Activated B cell treated with CpG ODN at 0.5 μM for 24 hours (primary cell): ENCODE measurements at regions not wholly inside any gene's neighbourhood (a gene's known extent, or its start where the extent isn't known, plus 50 kb on each side); places are given as distances from the start of the nearest gene placed in this dataset.

Experiments
- ATAC-seq: fragments of 200-7000 bp; cut with Tn5 transposase; one replicate; pipeline ENCODE4 v1.10.0; 2021; ENCODE audit warnings: low read depth, mild to moderate bottlenecking, moderate library complexity
- CTCF ChIA-PET: fragments of 350-600 bp; sonication (Branson Sonifier 250); formaldehyde crosslinking; loops from one replicate; lab custom pipeline; 2021; ENCODE audit warnings: antibody characterized with exemption; lab: Charles Lee
- POLR2A ChIA-PET: fragments of 350-600 bp; sonication (Branson Sonifier 250); formaldehyde crosslinking; loops from one replicate; lab custom pipeline; 2021; ENCODE audit warnings: antibody characterized with exemption; lab: Charles Lee
- DNase-seq: peaks from one replicate; pipeline ENCODE4 v3.0.0; 2022
- H3K27ac Mint-ChIP-seq: one replicate; pipeline ENCODE4 v1.8.0; 2020; ENCODE audit warnings: mixed read lengths
- H3K27me3 Mint-ChIP-seq: one replicate; pipeline ENCODE4 v1.8.0; 2021; ENCODE audit warnings: mixed read lengths
- H3K36me3 Mint-ChIP-seq: one replicate; pipeline ENCODE4 v1.8.0; 2021; ENCODE audit warnings: low read depth, mixed read lengths
- H3K4me1 Mint-ChIP-seq: one replicate; pipeline ENCODE4 v1.8.0; 2021; ENCODE audit warnings: mixed read lengths
- H3K4me3 Mint-ChIP-seq: one replicate; pipeline ENCODE4 v1.8.0; 2020; ENCODE audit warnings: mild to moderate bottlenecking, mixed read lengths
- H3K9me3 Mint-ChIP-seq: one replicate; pipeline ENCODE4 v1.8.0; 2020; ENCODE audit warnings: mixed read lengths
- CTCF ChIP-seq: fragments of 200-600 bp; IDR thresholded peaks from one replicate; pipeline ENCODE4 v1.8.0; 2022; ENCODE audit warnings: antibody characterized with exemption, mild to moderate bottlenecking
- intact Hi-C: fragments of 100-400 bp; cut with micrococcal nuclease; formaldehyde crosslinking; loops from one replicate; pipeline ENCODE4 v1.15.1; 2024

GRCh38 chr14:76613616-76614015 is 147.7 kb upstream of the VASH1 start:
- peaks cover 11% of the 10 kb centered on the region for H3K27me3 Mint-ChIP-seq
- no peak for ATAC-seq
- intact Hi-C loops: no loop called here
- H3K27ac Mint-ChIP-seq: no peak overlapping the region
- no peak for TF ChIP-seq CTCF
- ChIA-PET CTCF (no interaction called here), POLR2A (no interaction called here)
- no peak overlapping the region for H3K4me3 Mint-ChIP-seq
- H3K4me1 Mint-ChIP-seq: no peaks in the 10 kb centered on the region
- peaks cover 14% of the 10 kb centered on the region for H3K9me3 Mint-ChIP-seq
- no peaks in the 10 kb centered on the region for H3K36me3 Mint-ChIP-seq
- no peak for DNase-seq

GRCh38 chr14:76615331-76615730 is 145.9 kb upstream of the VASH1 start:
- Mint-ChIP-seq H3K9me3 (peaks cover 21% of the 10 kb centered on the region), H3K27ac (no peak overlapping the region), H3K36me3 (no peaks in the 10 kb centered on the region), H3K4me3 (no peak overlapping the region), H3K4me1 (no peaks in the 10 kb centered on the region), H3K27me3 (peaks cover 6% of the 10 kb centered on the region)
- intact Hi-C loops: no loop called here
- POLR2A ChIA-PET: no interaction called here
- DNase-seq (no peak), ATAC-seq (no peak)
- CTCF ChIA-PET: no interaction called here
- no peak for TF ChIP-seq CTCF

GRCh38 chr14:76617440-76617839 is 143.8 kb upstream of the VASH1 start:
- Mint-ChIP-seq H3K27me3 (peaks cover 9% of the 10 kb centered on the region), H3K4me1 (no peaks in the 10 kb centered on the region), H3K9me3 (peaks cover 21% of the 10 kb centered on the region), H3K36me3 (no peaks in the 10 kb centered on the region), H3K27ac (no peak overlapping the region), H3K4me3 (no peak overlapping the region)
- no peak for ATAC-seq
- ChIA-PET CTCF (no interaction called here), POLR2A (no interaction called here)
- no peak for DNase-seq
- intact Hi-C loops: no loop called here
- no peak for TF ChIP-seq CTCF

- intact Hi-C loops: no loop called here
- Mint-ChIP-seq H3K27me3 (peaks cover 11% of the 10 kb centered on the region), H3K4me1 (no peaks in the 10 kb centered on the region), H3K27ac (no peak overlapping the region), H3K36me3 (no peaks in the 10 kb centered on the region), H3K9me3 (peaks cover 4% of the 10 kb centered on the region), H3K4me3 (no peak overlapping the region)
- CTCF ChIA-PET: no interaction called here
- no peak for TF ChIP-seq CTCF
- POLR2A ChIA-PET: no interaction called here
- ATAC-seq (no peak), DNase-seq (no peak)
Observed at GRCh38 chr14:76636602-76637001, 124.7 kb upstream of the VASH1 start.

GRCh38 chr14:76638841-76639240 is 122.4 kb upstream of the VASH1 start:
- Mint-ChIP-seq H3K27ac (no peak overlapping the region), H3K27me3 (peaks cover 16% of the 10 kb centered on the region), H3K4me3 (no peak overlapping the region), H3K4me1 (no peaks in the 10 kb centered on the region), H3K36me3 (no peaks in the 10 kb centered on the region), H3K9me3 (peaks cover 4% of the 10 kb centered on the region)
- intact Hi-C loops: no loop called here
- no peak for TF ChIP-seq CTCF
- CTCF ChIA-PET: no interaction called here
- ATAC-seq (no peak), DNase-seq (no peak)
- POLR2A ChIA-PET: no interaction called here
